GM18951 (cell line): ENCODE measurements at regions not wholly inside any gene's neighbourhood (a gene's known extent, or its start where the extent isn't known, plus 50 kb on each side); places are given as distances from the start of the nearest gene placed in this dataset.
"Not testable (repeated sequence)": the region's sequence is repeated elsewhere in the genome, so short reads cannot be mapped to it uniquely, and the experiment has no call there.

Experiments
- POLR2A ChIP-seq: IDR thresholded peaks from 4 replicates; pipeline ENCODE4 v1.6.1; 2011; ENCODE audit warnings: mild to moderate bottlenecking; ENCODE audit not compliant: insufficient read length, insufficient read depth; ENCODE audit errors: extremely low read depth
- in situ Hi-C: fragments of 300-500 bp; cut with MboI; formaldehyde crosslinking; loops from one replicate; pipeline ENCODE4 v1.12.0; 2022; ENCODE audit warnings: low sequenced_read_pairs, mixed read lengths, inconsistent platforms; ENCODE audit not compliant: unreplicated experiment

- in situ Hi-C loops, result no loop called here
- no peak for TF ChIP-seq POLR2A
Measured at GRCh38 chr1:227422581-227422980, 104.3 kb upstream of the CDC42BPA start.

GRCh38 chr1:227420147-227420546, 101.9 kb upstream of the CDC42BPA start:
- no peak for TF ChIP-seq POLR2A
- in situ Hi-C loops, result no loop called here

- no peak for TF ChIP-seq POLR2A
- in situ Hi-C loops, result no loop called here
Measured at GRCh38 chr1:227417756-227418480, 99.6 kb upstream of the CDC42BPA start.

- no peak for TF ChIP-seq POLR2A
- in situ Hi-C loops, result no loop called here
Measured at GRCh38 chr1:227416156-227416830, 98.0 kb upstream of the CDC42BPA start.

- no peak for TF ChIP-seq POLR2A
- in situ Hi-C loops, result no loop called here
Measured at GRCh38 chr1:227415115-227415790, 97.0 kb upstream of the CDC42BPA start.

GRCh38 chr1:227411066-227411465, 92.8 kb upstream of the CDC42BPA start:
- in situ Hi-C loops, result no loop called here
- no peak for TF ChIP-seq POLR2A

- in situ Hi-C loops, result not testable (repeated sequence)
Measured at GRCh38 chr1:227406332-227406731, 88.0 kb upstream of the CDC42BPA start.

GRCh38 chr1:227403535-227403934, 85.2 kb upstream of the CDC42BPA start:
- in situ Hi-C loops, result no loop called here
- no peak for TF ChIP-seq POLR2A

- TF ChIP-seq POLR2A, result no peak
Measured at GRCh38 chr1:227401562-227402342, 83.5 kb upstream of the CDC42BPA start.

GRCh38 chr1:227399152-227399730, 80.9 kb upstream of the CDC42BPA start:
- in situ Hi-C loops, result no loop called here
- no peak for TF ChIP-seq POLR2A

More at GRCh38 chr1:227401562-227402342, 83.5 kb upstream of the CDC42BPA start:
- in situ Hi-C loops, result no loop called here

GRCh38 chr1:227397354-227397978, 79.2 kb upstream of the CDC42BPA start:
- no peak for TF ChIP-seq POLR2A
- in situ Hi-C loops, result no loop called here

GRCh38 chr1:227396539-227397353, 78.5 kb upstream of the CDC42BPA start:
- no peak for TF ChIP-seq POLR2A
- in situ Hi-C loops, result no loop called here
